Panc1 (cell line): ENCODE measurements at regions not wholly inside any gene's neighbourhood (a gene's known extent, or its start where the extent isn't known, plus 50 kb on each side); places are given as distances from the start of the nearest gene placed in this dataset.

Experiments used
- ATAC-seq: fragments of 200-7000 bp; cut with Tn5 transposase; 2 replicates; pipeline ENCODE4 v1.9.1; 2020; ENCODE audit warnings: mild to moderate bottlenecking, moderate library complexity
- BruUV-seq: library from RNA; stranded (reverse); fragments of 400-500 nt; replicated peaks from 2 replicates; lab custom pipeline; 2021; lab: Mats Ljungman, UMichigan
- CTCF ChIA-PET: fragments of 300-600 bp; sonication (Branson Sonifier 250); formaldehyde crosslinking; loops from one replicate; lab custom pipeline; 2022; ENCODE audit warnings: antibody characterized with exemption; lab: Charles Lee
- POLR2A ChIA-PET: fragments of 300-600 bp; sonication (Branson Sonifier 250); formaldehyde crosslinking; loops from one replicate; lab custom pipeline; 2022; ENCODE audit warnings: antibody characterized with exemption; lab: Charles Lee
- DNase-seq: peaks from one replicate; pipeline ENCODE4 v3.0.0-alpha.2; 2010; ENCODE audit warnings: low read depth, low spot score
- H3K27ac ChIP-seq: 2 replicates; pipeline ENCODE4 v1.5.1; 2011; ENCODE audit warnings: mild to moderate bottlenecking, low read length, inconsistent platforms
- H3K27me3 ChIP-seq: fragments of 200-500 bp; sonication (Bioruptor generic); 2 replicates; pipeline ENCODE4 v1.6.0; 2014; ENCODE audit warnings: low read length, inconsistent platforms; ENCODE audit not compliant: control insufficient read depth, insufficient read depth
- H3K36me3 ChIP-seq: fragments of 200-500 bp; sonication (Bioruptor generic); 2 replicates; pipeline ENCODE4 v1.5.1; 2014; ENCODE audit warnings: inconsistent platforms, mild to moderate bottlenecking, low read length, moderate library complexity; ENCODE audit not compliant: control insufficient read depth, insufficient read depth
- H3K4me1 ChIP-seq: 2 replicates; pipeline ENCODE4 v1.5.1; 2011; ENCODE audit warnings: inconsistent platforms, mild to moderate bottlenecking, low read length, moderate library complexity; ENCODE audit not compliant: control insufficient read depth, insufficient read depth
- H3K4me3 ChIP-seq, 2 experiments: 2 replicates each; pipeline ENCODE4 v1.5.1; 2011 to 2012; ENCODE audit warnings: low read depth in 2 of 2, low read length in 2 of 2, mild to moderate bottlenecking in 2 of 2, inconsistent platforms in 1 of 2, moderate library complexity in 1 of 2
- H3K9me3 ChIP-seq: fragments of 200-500 bp; sonication (Bioruptor generic); 2 replicates; pipeline ENCODE4 v1.5.1; 2014; ENCODE audit warnings: low read depth, mild to moderate bottlenecking, inconsistent platforms, low read length, moderate library complexity; ENCODE audit not compliant: control insufficient read depth, insufficient read depth
- CTCF ChIP-seq: fragments of 450-650 bp; IDR thresholded peaks from 2 replicates; pipeline ENCODE4 v1.5.1; 2017; ENCODE audit warnings: mild to moderate bottlenecking
- POLR2AphosphoS5 ChIP-seq: IDR thresholded peaks from 2 replicates; pipeline ENCODE4 v1.6.1; 2012; ENCODE audit warnings: mild to moderate bottlenecking, low read depth, low read length, moderate library complexity
- REST ChIP-seq, 2 experiments: IDR thresholded peaks; 2 replicates each; pipeline ENCODE4 v1.6.1; 2011 to 2012; ENCODE audit warnings: low read depth in 2 of 2, control low read depth in 1 of 2, low read length in 1 of 2, mild to moderate bottlenecking in 1 of 2, moderate library complexity in 1 of 2; ENCODE audit not compliant: insufficient read depth in 1 of 2
- SIN3A ChIP-seq: IDR thresholded peaks from 2 replicates; pipeline ENCODE4 v1.6.1; 2012; ENCODE audit warnings: low read depth, mild to moderate bottlenecking, low read length, moderate library complexity, borderline replicate concordance; ENCODE audit not compliant: insufficient read depth
- TCF7L2 ChIP-seq: IDR thresholded peaks from 2 replicates; pipeline ENCODE4 v1.6.1; 2011; ENCODE audit warnings: mild to moderate bottlenecking, low read depth, low read length, inconsistent platforms
- in situ Hi-C: cut with HindIII; loops from 2 replicates; pipeline ENCODE4 v1.10.0; 2016; ENCODE audit warnings: low sequenced_read_pairs, low pct_unique_long_range_greater_than_20kb
- intact Hi-C: fragments of 100-400 bp; cut with micrococcal nuclease; formaldehyde crosslinking; loops from one replicate; pipeline ENCODE4 v1.10.0; 2022; ENCODE audit not compliant: unreplicated experiment

- no peak overlapping the region for H3K4me3 ChIP-seq
- 0 out of 2 replicates have a peak, but pooled peaks cover 3% of the 10 kb centered on the region for H3K9me3 ChIP-seq
- no peak overlapping the region for H3K27ac ChIP-seq
- no peaks in the 10 kb centered on the region for H3K36me3 ChIP-seq
- intact Hi-C loops (no loop called here), in situ Hi-C loops (no loop called here)
- no peak for TF ChIP-seq TCF7L2
- ATAC-seq (no peak), DNase-seq (no peak)
- ChIA-PET CTCF (no interaction called here), POLR2A (no interaction called here)
- BruUV-seq: no TSS peak
- H3K27me3 ChIP-seq: no peaks in the 10 kb centered on the region
- no peaks in the 10 kb centered on the region for H3K4me1 ChIP-seq
Observed at GRCh38 chr5:35317586-35317985, 87.3 kb upstream of the PRLR start.

- ATAC-seq (no peak), DNase-seq (no peak)
- H3K36me3 ChIP-seq: no peaks in the 10 kb centered on the region
- CTCF ChIA-PET: no interaction called here
- H3K9me3 ChIP-seq: 0 out of 2 replicates have a peak, but pooled peaks cover 3% of the 10 kb centered on the region
- TF ChIP-seq REST (IDR thresholded peaks at IDR 0.05; ENCODE audit: insufficient read depth in 1 of 2, low read depth in 2 of 2, low read length in 1 of 2) (no peak), POLR2AphosphoS5 (no peak), SIN3A (no peak), CTCF (no peak), TCF7L2 (no peak)
- in situ Hi-C loops: no loop called here
- no peak overlapping the region for H3K27ac ChIP-seq
- intact Hi-C loops: no loop called here
- H3K27me3 ChIP-seq: no peaks in the 10 kb centered on the region
- no peak overlapping the region for H3K4me3 ChIP-seq
- no peaks in the 10 kb centered on the region for H3K4me1 ChIP-seq
- POLR2A ChIA-PET: no interaction called here
- BruUV-seq: no TSS peak
Observed at GRCh38 chr5:35316611-35317274, 86.5 kb upstream of the PRLR start.

- no peak for ATAC-seq
- DNase-seq: no peak
- no peaks in the 10 kb centered on the region for H3K36me3 ChIP-seq
- BruUV-seq: no TSS peak
- in situ Hi-C loops (no loop called here), intact Hi-C loops (no loop called here)
- CTCF ChIA-PET: no interaction called here
- TF ChIP-seq POLR2AphosphoS5: no peak
- H3K4me1 ChIP-seq: no peaks in the 10 kb centered on the region
- no peaks in the 10 kb centered on the region for H3K27me3 ChIP-seq
- no peak overlapping the region for H3K27ac ChIP-seq
- no peak overlapping the region for H3K4me3 ChIP-seq
- H3K9me3 ChIP-seq: no peaks in the 10 kb centered on the region
- POLR2A ChIA-PET: no interaction called here
Observed at GRCh38 chr5:35313291-35313690, 83.0 kb upstream of the PRLR start.
